Activated CD4-positive, alpha-beta T cell treated with anti-CD3 and anti-CD28 coated beads, Interleukin-2, amount 10 ng/mL, durations not matched to agents 24 days and 14 days (primary cell): ENCODE measurements at regions not wholly inside any gene's neighbourhood (a gene's known extent, or its start where the extent isn't known, plus 50 kb on each side); places are given as distances from the start of the nearest gene placed in this dataset.

ENCODE experiments used
- DNase-seq: peaks from one replicate; pipeline ENCODE4 v3.0.0; 2022
- H3K27ac Mint-ChIP-seq: one replicate; pipeline ENCODE4 v1.8.0; 2022; ENCODE audit warnings: mild to moderate bottlenecking, mixed read lengths
- H3K27me3 Mint-ChIP-seq: one replicate; pipeline ENCODE4 v1.8.0; 2022; ENCODE audit warnings: mixed read lengths
- H3K36me3 Mint-ChIP-seq: one replicate; pipeline ENCODE4 v1.8.0; 2022; ENCODE audit warnings: low read depth, mild to moderate bottlenecking, mixed read lengths
- H3K4me1 Mint-ChIP-seq: one replicate; pipeline ENCODE4 v1.8.0; 2021; ENCODE audit warnings: mixed read lengths
- H3K4me3 Mint-ChIP-seq: one replicate; pipeline ENCODE4 v1.8.0; 2022; ENCODE audit warnings: mild to moderate bottlenecking, moderate library complexity, mixed read lengths
- H3K9me3 Mint-ChIP-seq: one replicate; pipeline ENCODE4 v1.8.0; 2021; ENCODE audit warnings: mixed read lengths
- intact Hi-C: fragments of 100-400 bp; cut with micrococcal nuclease; formaldehyde crosslinking; loops from one replicate; pipeline ENCODE4 v1.15.1; 2023

DNA sequence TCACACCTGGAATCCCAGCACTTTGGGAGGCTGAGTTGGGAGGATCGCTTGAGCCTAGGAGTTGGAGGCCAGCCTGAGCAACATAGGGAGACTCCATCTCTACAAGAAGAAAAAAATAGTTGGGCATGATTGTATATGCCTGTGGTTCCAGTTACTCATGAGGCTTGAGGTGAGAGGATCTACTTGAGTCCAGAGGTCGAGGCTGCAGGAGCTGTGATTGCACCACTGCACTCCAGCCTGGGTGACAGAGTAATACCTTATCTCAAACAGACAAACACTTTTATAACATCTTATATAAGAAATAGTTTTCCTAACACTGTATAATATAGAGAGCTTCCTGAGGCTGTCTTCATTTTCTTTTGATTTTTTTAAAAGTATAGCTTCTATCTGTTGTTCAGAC lies 448.4 kb upstream of the COBL start:
- no peaks in the 10 kb centered on the region for H3K36me3 Mint-ChIP-seq
- DNase-seq = no peak
- no peaks in the 10 kb centered on the region for H3K9me3 Mint-ChIP-seq
- intact Hi-C loops = no loop called here
- H3K27me3 Mint-ChIP-seq = no peaks in the 10 kb centered on the region
- no peak overlapping the region for H3K27ac Mint-ChIP-seq
- no peaks in the 10 kb centered on the region for H3K4me1 Mint-ChIP-seq
- no peak overlapping the region for H3K4me3 Mint-ChIP-seq

DNA sequence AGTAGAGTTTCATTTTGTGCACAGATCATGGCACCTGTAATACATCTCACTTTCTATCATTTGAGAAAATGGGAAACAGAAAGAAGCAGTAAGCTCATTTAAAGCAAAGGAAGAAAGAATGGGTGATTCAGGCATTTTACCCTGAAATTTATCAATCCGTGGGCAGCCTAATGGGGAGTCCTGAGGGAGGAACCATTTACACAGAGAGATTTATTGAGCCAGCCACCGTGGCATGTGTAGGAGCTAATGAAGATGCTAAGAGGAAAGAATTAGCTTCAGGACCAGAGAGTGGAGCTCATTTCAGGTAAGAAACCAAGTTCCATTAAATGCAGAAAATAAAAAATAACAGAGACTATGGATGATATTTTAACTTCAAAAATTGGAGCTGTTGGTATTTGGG lies 443.4 kb upstream of the COBL start:
- H3K27ac Mint-ChIP-seq = no peak overlapping the region
- intact Hi-C loops = no loop called here
- DNase-seq = no peak
- H3K9me3 Mint-ChIP-seq = peaks cover 3% of the 10 kb centered on the region
- no peak overlapping the region for H3K4me3 Mint-ChIP-seq
- no peaks in the 10 kb centered on the region for H3K27me3 Mint-ChIP-seq
- H3K4me1 Mint-ChIP-seq = no peaks in the 10 kb centered on the region
- H3K36me3 Mint-ChIP-seq = no peaks in the 10 kb centered on the region

DNA sequence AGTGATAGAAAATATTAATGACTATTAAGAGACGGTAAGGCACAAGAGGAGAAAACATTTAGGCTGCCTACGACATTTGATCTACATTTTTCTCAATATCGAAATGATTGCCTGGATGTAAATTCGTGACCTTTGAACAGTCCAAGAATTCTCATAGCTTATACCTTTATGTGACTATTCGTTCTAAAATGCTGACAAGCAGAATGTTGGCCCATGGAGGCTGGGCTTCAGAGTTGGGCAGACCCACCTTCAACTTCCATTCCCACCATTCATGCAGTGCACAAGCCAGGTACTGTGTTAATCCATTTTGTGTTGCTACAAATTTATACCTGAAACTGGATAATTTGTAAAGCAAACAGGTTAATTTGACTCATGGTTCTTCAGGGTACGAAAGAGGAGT lies 441.4 kb upstream of the COBL start:
- Mint-ChIP-seq H3K4me1 (no peaks in the 10 kb centered on the region), H3K27ac (no peak overlapping the region), H3K27me3 (no peaks in the 10 kb centered on the region), H3K4me3 (no peak overlapping the region), H3K9me3 (peaks cover 3% of the 10 kb centered on the region), H3K36me3 (no peaks in the 10 kb centered on the region)
- intact Hi-C loops = no loop called here
- no peak for DNase-seq

DNA sequence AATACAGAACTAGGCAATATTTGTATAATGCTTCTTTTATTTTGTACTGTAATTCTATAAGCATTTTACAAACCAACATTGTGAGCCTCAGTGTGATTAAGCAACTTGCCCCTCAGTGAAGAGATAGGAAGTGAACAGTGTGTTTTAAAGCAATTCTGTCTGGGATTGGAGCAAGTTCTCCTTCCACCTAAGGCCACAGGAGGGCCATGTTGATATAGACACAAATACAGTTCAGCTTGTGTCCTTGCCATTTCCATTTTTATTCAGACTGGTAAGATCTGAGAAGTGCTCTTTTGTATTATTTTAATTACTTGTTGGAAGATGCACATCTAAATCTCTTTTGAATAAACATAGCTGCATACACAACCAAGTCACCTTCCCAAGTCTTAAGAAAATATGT lies 416.3 kb upstream of the COBL start:
- H3K9me3 Mint-ChIP-seq = peaks cover 6% of the 10 kb centered on the region
- no peaks in the 10 kb centered on the region for H3K27me3 Mint-ChIP-seq
- intact Hi-C loops = no loop called here
- no peaks in the 10 kb centered on the region for H3K36me3 Mint-ChIP-seq
- no peak overlapping the region for H3K27ac Mint-ChIP-seq
- no peak overlapping the region for H3K4me3 Mint-ChIP-seq
- H3K4me1 Mint-ChIP-seq = no peaks in the 10 kb centered on the region
- DNase-seq = no peak

DNA sequence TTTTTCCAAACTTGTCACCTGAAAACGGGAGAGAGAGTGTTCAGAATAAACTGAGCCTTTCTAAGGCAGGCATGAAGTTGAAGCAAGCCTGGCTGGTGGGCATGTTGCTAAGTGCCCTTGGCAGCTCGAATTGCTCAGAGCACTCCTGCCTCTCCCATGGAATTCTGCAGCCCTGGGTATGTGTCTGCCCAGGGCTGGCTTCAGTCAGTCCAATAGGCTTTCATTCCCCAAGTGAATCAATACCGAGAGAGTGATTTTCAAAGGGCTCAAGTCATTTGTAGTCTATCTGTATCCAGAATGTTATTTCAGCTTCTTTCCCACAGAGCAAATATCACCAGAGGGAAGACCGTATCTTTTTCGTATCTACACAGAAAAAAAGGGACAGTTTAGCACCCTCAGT lies 415.5 kb upstream of the COBL start:
- no peak overlapping the region for H3K27ac Mint-ChIP-seq
- H3K36me3 Mint-ChIP-seq = no peaks in the 10 kb centered on the region
- H3K9me3 Mint-ChIP-seq = peaks cover 6% of the 10 kb centered on the region
- DNase-seq = no peak
- H3K4me3 Mint-ChIP-seq = no peak overlapping the region
- H3K27me3 Mint-ChIP-seq = no peaks in the 10 kb centered on the region
- intact Hi-C loops = no loop called here
- H3K4me1 Mint-ChIP-seq = no peaks in the 10 kb centered on the region

DNA sequence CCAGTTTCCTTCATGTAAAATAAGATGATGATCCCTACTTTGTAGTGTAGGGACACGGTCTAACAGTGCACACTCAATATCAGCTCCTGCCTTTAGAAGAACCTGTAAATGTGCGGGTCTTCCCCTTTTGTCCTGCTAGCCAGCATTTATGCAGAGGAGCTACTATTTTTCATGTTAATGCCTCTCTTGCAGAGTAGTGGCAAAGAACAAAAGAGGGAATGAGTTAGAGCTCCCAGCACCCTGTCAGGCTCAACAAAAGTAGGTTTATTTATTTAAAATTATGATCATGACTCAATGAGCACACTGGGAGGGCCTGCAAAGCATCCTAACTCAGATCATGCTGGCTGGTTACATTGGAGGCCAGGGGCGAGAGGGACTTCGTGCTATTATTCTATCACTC lies 414.5 kb upstream of the COBL start:
- Mint-ChIP-seq H3K4me1 (no peaks in the 10 kb centered on the region), H3K9me3 (peaks cover 6% of the 10 kb centered on the region), H3K36me3 (no peaks in the 10 kb centered on the region), H3K27ac (no peak overlapping the region), H3K4me3 (no peak overlapping the region), H3K27me3 (no peaks in the 10 kb centered on the region)
- DNase-seq = no peak
- intact Hi-C loops = no loop called here

DNA sequence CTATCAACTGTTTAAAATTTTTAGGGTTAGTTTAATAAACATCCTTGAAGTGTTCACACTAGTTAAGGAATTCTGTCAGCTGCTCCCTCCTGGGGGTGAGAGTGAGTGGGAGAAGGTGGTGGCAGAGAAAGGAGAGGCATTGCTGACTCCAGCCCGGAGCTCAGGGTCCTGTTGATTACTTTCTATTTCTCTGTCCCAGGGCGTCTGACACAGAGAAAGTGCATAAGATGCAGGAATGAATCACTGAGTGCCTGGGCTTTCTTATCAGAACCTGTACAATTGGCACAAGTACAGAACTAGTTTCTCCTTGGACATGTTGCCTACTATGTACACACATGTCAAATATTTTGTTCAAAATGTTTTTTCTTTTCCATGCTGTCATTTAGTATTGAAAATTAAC lies 410.8 kb upstream of the COBL start:
- no peaks in the 10 kb centered on the region for H3K36me3 Mint-ChIP-seq
- H3K4me3 Mint-ChIP-seq = no peak overlapping the region
- H3K4me1 Mint-ChIP-seq = no peaks in the 10 kb centered on the region
- no peak overlapping the region for H3K27ac Mint-ChIP-seq
- no peak for DNase-seq
- H3K9me3 Mint-ChIP-seq = peaks cover 5% of the 10 kb centered on the region
- intact Hi-C loops = no loop called here
- no peaks in the 10 kb centered on the region for H3K27me3 Mint-ChIP-seq

DNA sequence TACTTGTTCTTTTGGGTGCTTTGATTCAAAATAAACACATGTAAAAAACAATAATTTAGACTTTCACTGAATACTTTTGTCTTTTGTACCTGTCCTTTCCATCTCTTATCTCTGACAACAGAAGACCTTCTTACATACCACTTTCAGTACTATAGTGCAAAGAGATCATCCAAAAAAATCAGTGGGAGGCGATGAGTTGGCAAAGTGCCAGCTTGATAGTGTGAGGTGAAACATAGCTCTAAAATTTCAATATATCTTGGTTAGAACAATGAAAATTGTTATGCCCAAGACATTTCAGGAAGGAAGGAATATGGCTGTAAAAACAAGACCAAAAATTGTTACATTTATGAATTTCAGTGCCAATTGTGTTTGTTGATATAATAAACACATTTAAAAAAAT lies 390.2 kb upstream of the COBL start:
- intact Hi-C loops = no loop called here
- no peak for DNase-seq
- no peak overlapping the region for H3K4me3 Mint-ChIP-seq
- no peaks in the 10 kb centered on the region for H3K4me1 Mint-ChIP-seq
- no peak overlapping the region for H3K27ac Mint-ChIP-seq
- H3K9me3 Mint-ChIP-seq = no peaks in the 10 kb centered on the region
- H3K27me3 Mint-ChIP-seq = no peaks in the 10 kb centered on the region
- no peaks in the 10 kb centered on the region for H3K36me3 Mint-ChIP-seq

DNA sequence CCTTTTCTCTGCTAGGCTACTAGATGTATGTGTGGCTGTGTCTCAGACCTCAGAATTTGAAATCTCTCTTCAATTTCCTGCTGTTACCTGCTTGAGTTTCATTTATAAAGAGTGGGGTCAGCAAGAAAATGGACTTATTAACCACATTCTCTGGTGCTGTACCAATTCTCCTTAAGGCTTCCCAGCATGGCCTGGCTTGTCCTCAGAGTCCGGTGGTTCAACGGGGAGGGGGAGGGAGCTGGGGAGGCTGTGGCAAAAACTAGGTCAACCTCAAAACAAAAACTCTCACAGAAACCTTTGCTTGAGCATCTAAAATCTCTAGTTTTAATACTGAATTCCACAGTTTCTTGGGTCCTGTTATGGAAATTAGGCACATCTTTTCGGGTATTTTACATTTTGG lies 389.1 kb upstream of the COBL start:
- H3K4me3 Mint-ChIP-seq = no peak overlapping the region
- H3K36me3 Mint-ChIP-seq = no peaks in the 10 kb centered on the region
- no peaks in the 10 kb centered on the region for H3K4me1 Mint-ChIP-seq
- no peak for DNase-seq
- no peaks in the 10 kb centered on the region for H3K27me3 Mint-ChIP-seq
- no peak overlapping the region for H3K27ac Mint-ChIP-seq
- intact Hi-C loops = no loop called here
- peaks cover 4% of the 10 kb centered on the region for H3K9me3 Mint-ChIP-seq

DNA sequence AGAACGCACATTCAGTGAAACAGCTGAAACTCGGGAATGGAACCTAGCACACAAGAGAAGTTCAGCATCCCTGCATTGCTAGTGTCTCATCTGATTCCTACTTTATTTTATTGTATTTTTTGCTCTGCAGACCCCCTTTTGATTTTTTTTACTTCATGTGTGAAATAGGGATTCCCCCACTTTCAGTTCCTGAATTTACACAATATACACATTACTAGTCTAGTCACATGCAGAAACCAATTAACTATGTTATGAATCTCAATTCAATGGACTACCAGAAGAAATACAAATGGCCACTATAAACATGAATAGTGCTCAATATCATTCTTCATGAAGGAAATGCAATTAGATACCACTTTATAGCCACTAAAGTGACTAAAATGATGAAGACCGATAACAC lies 386.1 kb upstream of the COBL start:
- Mint-ChIP-seq H3K27me3 (no peaks in the 10 kb centered on the region), H3K4me1 (no peaks in the 10 kb centered on the region), H3K27ac (no peak overlapping the region), H3K36me3 (no peaks in the 10 kb centered on the region), H3K9me3 (peaks cover 7% of the 10 kb centered on the region), H3K4me3 (no peak overlapping the region)
- intact Hi-C loops = no loop called here
- DNase-seq = no peak

DNA sequence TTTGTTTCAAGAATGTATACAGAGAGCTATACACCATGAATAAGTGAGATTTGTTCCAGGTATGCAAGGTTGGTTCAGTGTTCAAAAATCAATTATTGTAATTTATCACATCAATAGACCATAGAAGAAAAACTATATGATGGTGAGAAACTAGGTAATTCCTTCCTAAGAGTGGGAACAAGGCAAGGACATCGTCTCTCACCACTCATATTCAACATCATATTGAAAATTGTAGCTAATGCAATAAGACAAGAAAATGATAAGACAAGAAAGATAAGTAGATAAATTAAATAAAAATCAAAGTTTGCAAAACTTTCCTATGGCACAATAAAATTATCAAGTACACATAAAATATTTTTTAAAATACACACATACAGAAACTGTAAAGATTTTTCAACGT lies 385.3 kb upstream of the COBL start:
- Mint-ChIP-seq H3K4me1 (no peaks in the 10 kb centered on the region), H3K9me3 (peaks cover 7% of the 10 kb centered on the region), H3K27me3 (no peaks in the 10 kb centered on the region), H3K36me3 (no peaks in the 10 kb centered on the region), H3K4me3 (no peak overlapping the region), H3K27ac (no peak overlapping the region)
- no peak for DNase-seq
- intact Hi-C loops = no loop called here

DNA sequence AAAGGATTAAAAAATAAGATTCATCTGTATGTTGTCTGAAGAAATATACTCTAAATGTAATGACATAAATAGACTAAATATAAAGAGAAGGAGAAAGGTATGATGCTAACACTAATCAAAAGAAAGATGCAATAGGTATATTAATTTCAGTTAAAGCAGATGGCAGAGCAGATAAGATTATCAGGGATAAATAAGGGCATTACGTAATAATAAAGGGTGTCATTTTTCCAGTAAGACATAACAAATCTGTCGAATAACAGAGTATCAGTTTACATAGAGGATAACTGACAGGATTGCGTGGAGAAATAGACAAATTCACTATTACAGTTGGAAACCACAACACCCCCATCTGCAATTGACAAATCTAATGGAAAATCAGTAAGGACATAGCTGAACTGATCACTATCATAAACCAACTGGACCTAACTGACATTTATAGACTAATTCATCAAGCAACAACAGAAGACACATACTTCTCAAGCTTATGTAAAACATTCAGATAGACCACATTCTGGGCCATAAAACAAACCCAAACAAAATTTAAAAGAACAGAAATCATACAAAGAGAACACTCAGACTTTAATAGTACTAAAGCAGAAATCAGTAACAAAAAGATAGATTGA lies 384.1 kb upstream of the COBL start:
- intact Hi-C loops = no loop called here
- no peak overlapping the region for H3K27ac Mint-ChIP-seq
- H3K36me3 Mint-ChIP-seq = no peaks in the 10 kb centered on the region
- H3K27me3 Mint-ChIP-seq = no peaks in the 10 kb centered on the region
- peaks cover 7% of the 10 kb centered on the region for H3K9me3 Mint-ChIP-seq
- H3K4me3 Mint-ChIP-seq = no peak overlapping the region
- no peak for DNase-seq
- H3K4me1 Mint-ChIP-seq = no peaks in the 10 kb centered on the region

DNA sequence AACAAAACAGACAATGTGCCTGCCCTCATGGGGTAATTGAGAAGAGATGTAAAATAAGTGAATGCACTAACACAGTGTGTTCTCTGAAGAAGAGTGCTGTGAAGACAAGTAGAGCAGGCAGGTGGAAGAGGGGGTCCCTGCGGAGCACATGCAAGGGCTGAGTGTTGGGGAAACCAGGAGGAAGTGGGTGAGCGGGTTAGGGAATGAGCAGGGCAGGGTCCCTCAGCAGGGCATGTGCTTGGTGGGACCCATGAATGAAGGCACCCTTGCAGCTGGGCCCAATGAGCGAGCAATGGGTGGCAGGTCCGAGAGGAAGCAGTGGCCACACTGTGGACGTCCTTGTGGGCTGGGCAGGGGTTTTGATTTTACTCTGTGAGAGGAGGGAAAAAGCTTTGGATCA lies 376.6 kb upstream of the COBL start:
- Mint-ChIP-seq H3K36me3 (no peaks in the 10 kb centered on the region), H3K4me3 (no peak overlapping the region), H3K27me3 (no peaks in the 10 kb centered on the region), H3K4me1 (no peaks in the 10 kb centered on the region), H3K9me3 (peaks cover under 1% of the 10 kb centered on the region), H3K27ac (no peak overlapping the region)
- intact Hi-C loops = no loop called here
- no peak for DNase-seq

DNA sequence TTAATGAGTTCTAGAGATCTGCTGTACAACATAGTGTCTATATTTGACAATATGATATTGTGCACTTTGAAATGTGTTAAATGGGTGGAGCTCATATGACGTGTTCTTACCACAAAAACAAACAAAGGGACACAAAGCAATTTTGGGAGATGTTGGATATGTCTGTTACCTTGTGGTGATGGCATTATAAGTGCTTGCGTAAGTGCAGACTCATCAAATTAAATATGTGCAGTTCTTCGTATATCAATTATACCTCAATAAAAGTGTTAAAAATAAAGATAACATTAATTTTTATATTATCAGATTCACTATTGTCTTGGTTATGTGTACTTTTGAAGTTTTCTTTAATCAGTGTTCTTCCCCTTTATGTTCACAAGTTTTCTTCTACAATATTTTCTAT lies 372.9 kb upstream of the COBL start:
- H3K4me3 Mint-ChIP-seq = no peak overlapping the region

DNA sequence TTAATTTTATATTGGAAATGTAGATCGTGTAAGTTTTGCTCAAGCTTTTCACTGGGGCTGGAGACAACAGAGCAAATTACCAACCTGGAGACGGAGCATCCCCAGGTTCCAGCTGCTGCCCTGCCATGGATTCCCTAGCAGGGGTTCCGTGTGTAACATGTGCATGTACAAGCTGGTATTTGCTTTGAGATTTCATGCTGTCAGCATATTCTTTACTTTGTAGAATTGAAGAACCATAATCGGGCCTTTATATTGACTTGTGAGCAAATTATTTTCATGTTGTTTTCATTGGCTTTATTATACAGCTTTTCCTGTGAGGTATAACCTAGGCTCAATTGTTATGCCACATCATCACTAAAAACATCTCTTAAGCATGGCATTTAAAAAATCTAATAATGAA lies 369.2 kb upstream of the COBL start:
- DNase-seq = no peak
- intact Hi-C loops = no loop called here
- no peaks in the 10 kb centered on the region for H3K36me3 Mint-ChIP-seq
- peaks cover 5% of the 10 kb centered on the region for H3K9me3 Mint-ChIP-seq
- no peaks in the 10 kb centered on the region for H3K4me1 Mint-ChIP-seq
- no peaks in the 10 kb centered on the region for H3K27me3 Mint-ChIP-seq
- H3K27ac Mint-ChIP-seq = no peak overlapping the region
- H3K4me3 Mint-ChIP-seq = no peak overlapping the region

More for the DNA sequence above, 372.9 kb upstream of the COBL start:
- Mint-ChIP-seq H3K36me3 (no peaks in the 10 kb centered on the region), H3K27me3 (no peaks in the 10 kb centered on the region), H3K9me3 (peaks cover 5% of the 10 kb centered on the region), H3K4me1 (no peaks in the 10 kb centered on the region), H3K27ac (no peak overlapping the region)
- intact Hi-C loops = no loop called here
- DNase-seq = no peak
